ENCODE measurements at regions not wholly inside any gene's neighbourhood (a gene's known extent, or its start where the extent isn't known, plus 50 kb on each side); places are given as distances from the start of the nearest gene placed in this dataset.

- no peak for TF ChIP-seq CTCF (IDR thresholded peaks at IDR 0.05 in 4 of 5, conservative IDR thresholded peaks at IDR 0.05 in 1 of 5)
- TF ChIP-seq POLR2A (IDR thresholded peaks at IDR 0.05) = no peak
Measured at GRCh38 chr4:94396984-94397383, 54.3 kb upstream of the HPGDS start.
